ENCODE measurements at regions not wholly inside any gene's neighbourhood (a gene's known extent, or its start where the extent isn't known, plus 50 kb on each side); places are given as distances from the start of the nearest gene placed in this dataset.

DNA sequence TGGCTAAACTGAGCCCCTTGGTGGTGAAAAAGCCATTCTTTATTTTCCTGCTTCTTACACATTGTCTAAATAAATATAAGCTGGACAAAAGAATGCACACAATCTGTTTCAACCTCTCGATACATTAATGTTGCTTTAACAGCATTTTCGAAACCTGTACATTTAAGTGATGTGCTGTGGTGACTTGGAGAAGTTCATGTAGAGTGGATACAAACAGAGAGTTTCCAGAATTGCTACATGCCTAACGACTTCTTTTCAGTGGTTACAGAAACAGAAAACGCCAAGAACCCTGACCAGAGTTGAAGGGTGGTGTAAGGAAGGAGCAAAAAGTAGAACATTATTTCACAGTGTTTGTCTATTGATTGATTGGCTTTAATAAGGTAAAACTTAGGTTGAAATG is 500.9 kb downstream of the SLC16A7 start:
- TF ChIP-seq, protein P1, sequence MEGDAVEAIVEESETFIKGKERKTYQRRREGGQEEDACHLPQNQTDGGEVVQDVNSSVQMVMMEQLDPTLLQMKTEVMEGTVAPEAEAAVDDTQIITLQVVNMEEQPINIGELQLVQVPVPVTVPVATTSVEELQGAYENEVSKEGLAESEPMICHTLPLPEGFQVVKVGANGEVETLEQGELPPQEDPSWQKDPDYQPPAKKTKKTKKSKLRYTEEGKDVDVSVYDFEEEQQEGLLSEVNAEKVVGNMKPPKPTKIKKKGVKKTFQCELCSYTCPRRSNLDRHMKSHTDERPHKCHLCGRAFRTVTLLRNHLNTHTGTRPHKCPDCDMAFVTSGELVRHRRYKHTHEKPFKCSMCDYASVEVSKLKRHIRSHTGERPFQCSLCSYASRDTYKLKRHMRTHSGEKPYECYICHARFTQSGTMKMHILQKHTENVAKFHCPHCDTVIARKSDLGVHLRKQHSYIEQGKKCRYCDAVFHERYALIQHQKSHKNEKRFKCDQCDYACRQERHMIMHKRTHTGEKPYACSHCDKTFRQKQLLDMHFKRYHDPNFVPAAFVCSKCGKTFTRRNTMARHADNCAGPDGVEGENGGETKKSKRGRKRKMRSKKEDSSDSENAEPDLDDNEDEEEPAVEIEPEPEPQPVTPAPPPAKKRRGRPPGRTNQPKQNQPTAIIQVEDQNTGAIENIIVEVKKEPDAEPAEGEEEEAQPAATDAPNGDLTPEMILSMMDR (conservative IDR thresholded peaks at IDR 0.05; ENCODE audit: low read length) = no peak
- TF ChIP-seq EZH2phosphoT487 (IDR thresholded peaks at IDR 0.05; ENCODE audit: borderline replicate concordance, low read depth, low read length) = no peak

Measured in OCI-LY7 (cell line).